H1 (cell line): ENCODE measurements at regions not wholly inside any gene's neighbourhood (a gene's known extent, or its start where the extent isn't known, plus 50 kb on each side); places are given as distances from the start of the nearest gene placed in this dataset.

Experiments
- CTCF ChIA-PET: fragments of 300-600 bp; sonication (Branson Sonifier 250); formaldehyde crosslinking; loops from one replicate; lab custom pipeline; 2021; ENCODE audit not compliant: partially characterized antibody; lab: Charles Lee
- POLR2A ChIA-PET: fragments of 300-600 bp; sonication (Branson Sonifier 250); formaldehyde crosslinking; loops from one replicate; lab custom pipeline; 2021; ENCODE audit warnings: inconsistent platforms; ENCODE audit not compliant: partially characterized antibody; lab: Charles Lee
- DNase-seq, 2 experiments: peaks; one replicate each; pipeline versions ENCODE4 v3.0.0 to v3.0.0-alpha.2; 2010 to 2022; ENCODE audit warnings: low spot score in 2 of 2, low read depth in 1 of 2, mixed read lengths in 1 of 2
- FAIRE-seq: peaks from 2 replicates; lab custom pipeline; 2011; peaks lifted over from hg19 to GRCh38; lab: Jason Lieb, UNC
- H2AFZ ChIP-seq: 2 replicates; pipeline ENCODE4 v1.8.1; 2012; ENCODE audit warnings: low read length, inconsistent platforms
- H2AK5ac ChIP-seq: 2 replicates; pipeline ENCODE4 v1.6.1; 2013; ENCODE audit warnings: low read depth, low read length
- H2BK120ac ChIP-seq: replicated peaks from 2 replicates; pipeline ENCODE3; 2013; ENCODE audit warnings: low read depth, low read length, inconsistent platforms
- H2BK12ac ChIP-seq: 2 replicates; pipeline ENCODE4 v1.6.1; 2013; ENCODE audit warnings: low read depth, low read length
- H2BK15ac ChIP-seq: 2 replicates; pipeline ENCODE4 v1.6.1; 2013; ENCODE audit warnings: low read length
- H2BK20ac ChIP-seq: 2 replicates; pipeline ENCODE4 v1.6.1; 2013; ENCODE audit warnings: low read length
- H2BK5ac ChIP-seq: 2 replicates; pipeline ENCODE4 v1.6.1; 2013; ENCODE audit warnings: low read depth, low read length
- H3K14ac ChIP-seq: 2 replicates; pipeline ENCODE4 v1.6.1; 2013; ENCODE audit warnings: inconsistent platforms; ENCODE audit not compliant: insufficient read length
- H3K18ac ChIP-seq: 2 replicates; pipeline ENCODE4 v1.6.1; 2013; ENCODE audit warnings: low read length; ENCODE audit errors: extremely low read depth
- H3K23ac ChIP-seq: 2 replicates; pipeline ENCODE4 v1.6.1; 2013; ENCODE audit warnings: inconsistent platforms; ENCODE audit not compliant: insufficient read length
- H3K23me2 ChIP-seq: 2 replicates; pipeline ENCODE4 v1.6.1; 2013; ENCODE audit warnings: low read depth, low read length
- H3K27ac ChIP-seq: 2 replicates; pipeline ENCODE4 v1.6.1; 2011; ENCODE audit warnings: low read depth, low read length, inconsistent platforms
- H3K27me3 ChIP-seq, 4 experiments: replicated peaks in 1 of 4; 1 replicate in 1 of 4; 2 replicates in 3 of 4; pipeline versions ENCODE4 v1.6.1 to v1.8.1; 2011 to 2013; ENCODE audit warnings: low read length in 3 of 4, mild to moderate bottlenecking in 3 of 4, inconsistent platforms in 2 of 4, mixed read lengths in 2 of 4, moderate library complexity in 1 of 4; ENCODE audit not compliant: control insufficient read depth in 3 of 4, insufficient read depth in 3 of 4; ENCODE audit errors: extremely low read depth in 1 of 4
- H3K36me3 ChIP-seq, 4 experiments: 2 replicates each; pipeline versions ENCODE4 v1.6.1 to v1.8.1; 2011 to 2013; ENCODE audit warnings: mild to moderate bottlenecking in 4 of 4, low read length in 3 of 4, moderate library complexity in 2 of 4, control low read depth in 1 of 4, inconsistent platforms in 1 of 4; ENCODE audit not compliant: insufficient read depth in 4 of 4, control insufficient read depth in 2 of 4
- H3K4ac ChIP-seq: replicated peaks from 2 replicates; pipeline ENCODE3; 2013; ENCODE audit warnings: low read length, low read depth, mixed read lengths, inconsistent platforms; ENCODE audit not compliant: insufficient read length
- H3K4me1 ChIP-seq, 4 experiments: replicated peaks in 1 of 4; 1 replicate in 1 of 4; 2 replicates in 3 of 4; pipeline versions ENCODE4 v1.6.1 to v1.8.1; 2011 to 2013; ENCODE audit warnings: low read length in 3 of 4, inconsistent platforms in 2 of 4, mixed read lengths in 1 of 4; ENCODE audit not compliant: insufficient read depth in 4 of 4, control insufficient read depth in 3 of 4
- H3K4me2 ChIP-seq, 2 experiments: 2 replicates each; pipeline versions ENCODE4 v1.6.1 to v1.8.1; 2011 to 2013; ENCODE audit warnings: low read depth in 2 of 2, low read length in 2 of 2, control low read depth in 1 of 2, inconsistent platforms in 1 of 2, mild to moderate bottlenecking in 1 of 2; ENCODE audit not compliant: insufficient read depth in 1 of 2
- H3K4me3 ChIP-seq, 4 experiments: fragments of 200-600, 300-600 bp in 1 of 4; sonication (generic), shearing (Covaris generic), sonication (Bioruptor Twin) in 1 of 4; 2 replicates each; pipeline versions ENCODE4 v1.5.1 to v1.8.1; 2011 to 2016; ENCODE audit warnings: low read length in 4 of 4, low read depth in 3 of 4, control low read depth in 2 of 4, inconsistent platforms in 2 of 4, mild to moderate bottlenecking in 2 of 4, mixed read lengths in 1 of 4, moderate library complexity in 1 of 4; ENCODE audit not compliant: insufficient read depth in 2 of 4; ENCODE audit errors: extremely low read depth in 1 of 4
- H3K56ac ChIP-seq: replicated peaks from 2 replicates; pipeline ENCODE3; 2013; ENCODE audit warnings: low read depth, mild to moderate bottlenecking, mixed read lengths, low read length, inconsistent platforms; ENCODE audit not compliant: insufficient read length
- H3K79me1 ChIP-seq: 2 replicates; pipeline ENCODE4 v1.6.1; 2013; ENCODE audit warnings: low read depth, low read length, control low read depth
- H3K79me2 ChIP-seq, 2 experiments: 2 replicates each; pipeline versions ENCODE4 v1.6.1 to v1.8.1; 2012 to 2013; ENCODE audit warnings: low read length in 2 of 2, mild to moderate bottlenecking in 2 of 2, inconsistent platforms in 1 of 2; ENCODE audit not compliant: insufficient read depth in 2 of 2, control insufficient read depth in 1 of 2
- H3K9ac ChIP-seq, 4 experiments: replicated peaks in 1 of 4; 1 replicate in 1 of 4; 2 replicates in 3 of 4; pipeline versions ENCODE4 v1.6.1 to v1.8.1; 2011 to 2013; ENCODE audit warnings: low read depth in 3 of 4, low read length in 3 of 4, control low read depth in 2 of 4, mild to moderate bottlenecking in 2 of 4, moderate library complexity in 2 of 4, inconsistent platforms in 1 of 4; ENCODE audit errors: extremely low read depth in 1 of 4
- H3K9me3 ChIP-seq, 2 experiments: 2 replicates each; pipeline versions ENCODE4 v1.6.1 to v1.8.1; 2012 to 2013; ENCODE audit warnings: mild to moderate bottlenecking in 2 of 2, moderate library complexity in 2 of 2, control low read depth in 1 of 2, inconsistent platforms in 1 of 2, low read depth in 1 of 2, low read length in 1 of 2, mixed read lengths in 1 of 2; ENCODE audit not compliant: insufficient read depth in 2 of 2
- H4K20me1 ChIP-seq, 2 experiments: replicated peaks in 1 of 2; 2 replicates each; pipeline versions ENCODE3 to v1.8.1; 2011 to 2013; ENCODE audit warnings: inconsistent platforms in 2 of 2, low read length in 2 of 2, mild to moderate bottlenecking in 1 of 2; ENCODE audit not compliant: insufficient read depth in 2 of 2, control insufficient read depth in 1 of 2
- H4K5ac ChIP-seq: 2 replicates; pipeline ENCODE4 v1.6.1; 2013; ENCODE audit warnings: low read length, low read depth, mixed read lengths, inconsistent platforms; ENCODE audit not compliant: insufficient read length
- H4K8ac ChIP-seq: 2 replicates; pipeline ENCODE4 v1.8.0; 2013; ENCODE audit warnings: mild to moderate bottlenecking, moderate library complexity, low read length, inconsistent platforms; ENCODE audit not compliant: insufficient read depth; ENCODE audit errors: extremely low read depth
- H4K91ac ChIP-seq: replicated peaks from 2 replicates; pipeline ENCODE3; 2013; ENCODE audit warnings: low read length, mixed read lengths, inconsistent platforms; ENCODE audit not compliant: insufficient read length
- BRCA1 ChIP-seq: IDR thresholded peaks from 2 replicates; pipeline ENCODE4 v1.6.1; 2012; ENCODE audit warnings: low read depth, low read length, improper control_type of control experiment
- RXRA ChIP-seq: IDR thresholded peaks from 2 replicates; pipeline ENCODE4 v1.6.1; 2011; ENCODE audit warnings: low read depth, mild to moderate bottlenecking, low read length, moderate library complexity; ENCODE audit not compliant: insufficient read depth
- TBP ChIP-seq: IDR thresholded peaks from 2 replicates; pipeline ENCODE4 v1.6.1; 2011; ENCODE audit warnings: low read depth, low read length, improper control_type of control experiment
- WGBS, 2 experiments: shearing (Covaris generic) in 1 of 2; methylation state at CpG; one replicate each; pipeline versions ENCODE4 v1.1.6 to v1.1.7; 2013 to 2015; ENCODE audit warnings: low lambda C conversion rate in 2 of 2, mixed read lengths in 2 of 2, inconsistent platforms in 1 of 2, low coverage in 1 of 2, missing lambda C conversion rate in 1 of 2; ENCODE audit not compliant: insufficient replicate concordance in 2 of 2, insufficient coverage in 1 of 2, insufficient read length in 1 of 2; ENCODE audit errors: extremely low coverage in 1 of 2, missing lambda C conversion rate in 1 of 2; 5-methylcytosine and 5-hydroxymethylcytosine counted together

DNA sequence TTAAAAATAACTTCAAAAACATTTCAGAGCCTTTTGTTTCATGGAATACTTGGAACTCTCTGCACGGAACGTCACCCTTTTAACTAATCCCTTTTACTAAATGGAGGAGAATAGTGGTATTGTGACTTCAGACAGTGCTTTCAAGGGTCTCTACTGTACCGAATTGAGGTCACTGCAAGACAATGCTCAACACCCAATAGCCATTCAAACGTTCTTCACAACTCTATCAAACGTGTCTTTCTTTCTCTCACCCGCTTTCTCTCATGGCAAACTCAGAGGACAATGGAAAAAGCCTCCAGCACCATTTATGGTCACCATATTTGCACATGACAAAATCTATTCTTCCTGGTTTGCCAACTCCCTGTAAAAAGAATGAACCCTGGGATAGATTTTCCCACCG lies 132.1 kb upstream of the SOX5 start:
- Histone ChIP-seq H3K4me1 (peaks cover 0 to 2% (median 0%) of the 10 kb centered on the region in 4 experiments; a peak in 1 of 7 replicates), H3K9me3 (no peaks in the 10 kb centered on the region)

More for the DNA sequence above, 132.1 kb upstream of the SOX5 start:
- Histone ChIP-seq H3K14ac (no peak overlapping the region), H3K27ac (no peak overlapping the region), H2BK20ac (no peak overlapping the region), H4K91ac (no peak overlapping the region), H3K56ac (no peak overlapping the region), H4K8ac (no peak overlapping the region), H3K4me2 (no peak overlapping the region), H4K20me1 (no peaks in the 10 kb centered on the region), H3K36me3 (no peaks in the 10 kb centered on the region), H4K5ac (no peak overlapping the region), H3K18ac (no peak overlapping the region), H3K4me3 (no peak overlapping the region), H2BK120ac (no peak overlapping the region), H2AFZ (no peak overlapping the region), H3K4ac (no peak overlapping the region), H3K23me2 (no peaks in the 10 kb centered on the region), H2BK5ac (no peak overlapping the region), H2AK5ac (no peak overlapping the region), H3K27me3 (no peaks in the 10 kb centered on the region), H2BK15ac (no peak overlapping the region), H3K9ac (no peak overlapping the region), H2BK12ac (no peak overlapping the region), H3K23ac (no peak overlapping the region), H3K79me1 (no peaks in the 10 kb centered on the region), H3K79me2 (no peaks in the 10 kb centered on the region)
- TF ChIP-seq RXRA (no peak), TBP (no peak), BRCA1 (no peak)
- ChIA-PET CTCF (no interaction called here), POLR2A (no interaction called here)
- DNase-seq = no peak
- no peak for FAIRE-seq
- WGBS, 2 experiments = 84% methylated on average over 7 of the region's 7 CpGs; no CpG with 5 or more reads in 1 of the 2 experiments
